ENCODE measurements at regions not wholly inside any gene's neighbourhood (a gene's known extent, or its start where the extent isn't known, plus 50 kb on each side); places are given as distances from the start of the nearest gene placed in this dataset.

DNA sequence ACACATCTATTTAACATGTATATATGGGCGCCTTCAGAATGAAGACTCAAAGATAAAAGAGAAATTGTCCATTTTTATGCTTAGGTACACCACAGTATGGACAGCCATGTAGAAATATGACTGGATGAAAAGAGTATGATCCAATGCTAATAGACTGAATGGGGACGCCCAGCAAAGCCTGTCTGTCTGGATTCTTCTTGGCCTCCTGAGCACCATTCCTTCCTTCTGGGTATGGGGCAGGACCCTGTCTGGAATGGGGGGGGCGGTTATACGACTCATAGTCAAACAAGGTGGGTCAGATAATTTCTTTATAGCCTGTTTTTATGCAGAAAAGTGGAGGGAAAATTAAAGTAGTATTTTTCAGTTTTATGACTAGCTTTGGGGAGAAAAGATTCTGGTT is 81.2 kb upstream of the ABCD3 start:
- H3K4me3 ChIP-seq (replicated peaks; ENCODE audit: insufficient read depth, low read length) = no peak overlapping the region
- no peak overlapping the region for H3K27ac ChIP-seq (replicated peaks)
- H3K27me3 ChIP-seq (ENCODE audit: insufficient read depth, poor library complexity, severe bottlenecking) = no peaks in the 10 kb centered on the region
- TF ChIP-seq REST (IDR thresholded peaks at IDR 0.05; ENCODE audit: insufficient replicate concordance, low read depth) (no peak), SPI1 (IDR thresholded peaks at IDR 0.05; ENCODE audit: borderline replicate concordance, low read depth) (no peak), GABPA (IDR thresholded peaks at IDR 0.05; ENCODE audit: low read depth) (no peak), CTCF (IDR thresholded peaks at IDR 0.05; ENCODE audit: insufficient read depth, low read length) (no peak), POLR2AphosphoS5 (IDR thresholded peaks at IDR 0.05; ENCODE audit: low read depth) (no peak)
- DNase-seq (ENCODE audit: low read depth in 1 of 2, low spot score in 1 of 2) = no peak

DNA sequence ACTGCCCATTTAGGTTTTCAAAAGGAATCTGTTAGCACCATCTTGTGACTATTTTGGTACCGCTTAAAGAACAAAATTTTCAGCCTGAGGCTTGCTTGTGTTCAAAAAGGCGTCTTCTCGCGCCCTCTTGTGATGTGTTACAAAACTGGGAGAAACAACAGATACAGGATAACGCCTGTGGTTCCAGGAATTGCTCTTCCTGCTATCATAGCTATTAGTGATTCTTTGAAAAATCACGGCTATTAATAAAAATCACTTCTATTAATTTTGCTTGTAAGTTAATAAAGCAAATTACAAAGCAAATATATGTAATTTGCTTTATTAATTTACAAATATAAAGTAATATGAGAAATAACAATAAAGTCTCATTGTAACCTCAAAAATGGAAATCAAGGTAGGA is 82.2 kb upstream of the ABCD3 start:
- Histone ChIP-seq H3K27me3 (ENCODE audit: insufficient read depth, poor library complexity, severe bottlenecking) (no peaks in the 10 kb centered on the region), H3K4me3 (replicated peaks; ENCODE audit: insufficient read depth, low read length) (no peak overlapping the region), H3K27ac (replicated peaks) (no peak overlapping the region)
- TF ChIP-seq POLR2AphosphoS5 (IDR thresholded peaks at IDR 0.05; ENCODE audit: low read depth) (no peak), REST (IDR thresholded peaks at IDR 0.05; ENCODE audit: insufficient replicate concordance, low read depth) (no peak), CTCF (IDR thresholded peaks at IDR 0.05; ENCODE audit: insufficient read depth, low read length) (peak; percentile 48), GABPA (IDR thresholded peaks at IDR 0.05; ENCODE audit: low read depth) (no peak), SPI1 (IDR thresholded peaks at IDR 0.05; ENCODE audit: borderline replicate concordance, low read depth) (no peak)
- DNase-seq (ENCODE audit: low read depth in 1 of 2, low spot score in 1 of 2) = peak; percentile 36 to 67

GRCh38 chr1:94335447-94335846 is 82.7 kb upstream of the ABCD3 start:
- Histone ChIP-seq H3K27ac (replicated peaks) (no peak overlapping the region), H3K27me3 (ENCODE audit: insufficient read depth, poor library complexity, severe bottlenecking) (peaks cover 1% of the 10 kb centered on the region), H3K4me3 (replicated peaks; ENCODE audit: insufficient read depth, low read length) (no peak overlapping the region)
- no peak for TF ChIP-seq SPI1 (IDR thresholded peaks at IDR 0.05; ENCODE audit: borderline replicate concordance, low read depth)
- no peak for TF ChIP-seq GABPA (IDR thresholded peaks at IDR 0.05; ENCODE audit: low read depth)
- no peak for TF ChIP-seq CTCF (IDR thresholded peaks at IDR 0.05; ENCODE audit: insufficient read depth, low read length)
- no peak for TF ChIP-seq POLR2AphosphoS5 (IDR thresholded peaks at IDR 0.05; ENCODE audit: low read depth)
- TF ChIP-seq REST (IDR thresholded peaks at IDR 0.05; ENCODE audit: insufficient replicate concordance, low read depth) = no peak
- DNase-seq (ENCODE audit: low read depth in 1 of 2, low spot score in 1 of 2) = no peak

All from HL-60 (cell line).